ENCODE measurements at regions not wholly inside any gene's neighbourhood (a gene's known extent, or its start where the extent isn't known, plus 50 kb on each side); places are given as distances from the start of the nearest gene placed in this dataset.
A peak's percentile ranks its signal among the peaks of the same experiment; 100 is the strongest.

DNA sequence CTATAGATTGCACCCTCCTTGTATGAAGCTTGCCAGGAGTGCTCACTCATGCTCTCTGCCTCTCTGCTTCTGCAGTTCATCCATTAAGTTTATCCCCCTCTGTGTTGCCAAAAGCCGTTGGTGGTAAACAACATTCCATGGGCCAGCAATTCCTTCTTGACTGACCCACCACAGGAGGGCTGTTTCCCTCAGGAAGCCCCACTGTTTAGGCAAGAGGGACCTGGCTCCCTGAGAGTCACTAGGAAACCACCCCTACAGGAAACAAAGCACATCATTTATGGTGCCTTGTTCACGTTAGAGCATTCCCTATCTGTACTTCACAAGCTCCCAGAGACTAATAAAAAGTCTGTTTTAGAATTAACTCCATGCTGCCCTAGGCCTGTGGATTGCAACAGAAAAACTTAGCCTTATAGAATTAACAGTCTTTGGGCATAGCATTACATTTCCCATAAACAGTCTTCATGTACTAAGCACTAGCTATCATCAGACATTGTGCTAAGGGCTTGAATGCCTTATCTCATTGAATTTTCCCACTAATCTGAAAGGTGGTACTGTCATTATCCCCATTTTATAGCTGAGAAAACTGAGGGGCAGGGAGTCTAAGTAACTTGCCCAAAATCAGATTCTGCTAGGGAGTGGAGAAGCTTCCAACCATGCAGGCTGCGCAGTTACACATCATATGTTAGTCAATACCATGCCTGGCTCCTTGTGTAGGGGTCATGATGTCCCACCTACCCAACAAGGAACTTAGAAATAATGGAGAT, 149.9 kb downstream of the SHQ1 start:
- DNase-seq (ENCODE audit: low spot score): no peak

DNA sequence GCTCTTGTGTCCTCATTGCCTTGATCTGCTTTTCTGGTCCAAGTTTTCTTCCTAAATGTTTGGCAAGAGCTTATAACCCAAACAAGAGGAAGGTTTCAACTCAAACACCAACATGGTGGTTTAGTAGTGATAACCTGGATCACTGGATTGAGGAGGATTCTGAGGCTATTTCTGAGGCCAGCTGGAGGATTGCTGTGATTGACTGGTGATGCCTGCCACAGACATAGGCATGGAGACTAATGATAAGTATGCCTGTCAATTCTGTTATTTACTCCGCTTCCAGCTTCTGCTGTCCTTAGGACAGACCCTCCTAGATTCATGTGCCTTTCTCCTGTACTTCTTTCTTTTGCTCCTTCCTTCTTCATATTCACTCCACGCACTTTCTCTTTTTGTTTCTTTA, 150.5 kb downstream of the SHQ1 start:
- no peak for DNase-seq (ENCODE audit: low spot score)

DNA sequence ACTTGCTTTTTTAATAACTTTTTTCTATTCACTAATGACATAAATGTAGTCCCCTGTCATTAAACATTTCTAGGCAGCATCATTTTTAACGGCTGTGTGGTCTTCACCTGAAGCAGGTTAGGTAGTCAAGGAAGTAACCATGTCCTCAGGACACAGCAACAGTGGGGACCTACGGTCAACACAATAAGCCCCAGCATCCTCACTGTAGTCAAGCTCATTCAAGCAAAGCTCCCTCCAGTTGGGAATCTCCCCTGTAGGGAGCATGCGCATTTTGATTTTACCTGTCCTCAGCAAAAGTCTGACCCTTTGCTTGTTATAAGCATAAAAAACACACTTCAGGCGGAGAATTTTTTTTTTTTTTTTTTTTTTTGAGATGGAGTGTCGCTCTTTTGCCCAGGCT, 151.4 kb downstream of the SHQ1 start:
- no peak for DNase-seq (ENCODE audit: low spot score)

DNA sequence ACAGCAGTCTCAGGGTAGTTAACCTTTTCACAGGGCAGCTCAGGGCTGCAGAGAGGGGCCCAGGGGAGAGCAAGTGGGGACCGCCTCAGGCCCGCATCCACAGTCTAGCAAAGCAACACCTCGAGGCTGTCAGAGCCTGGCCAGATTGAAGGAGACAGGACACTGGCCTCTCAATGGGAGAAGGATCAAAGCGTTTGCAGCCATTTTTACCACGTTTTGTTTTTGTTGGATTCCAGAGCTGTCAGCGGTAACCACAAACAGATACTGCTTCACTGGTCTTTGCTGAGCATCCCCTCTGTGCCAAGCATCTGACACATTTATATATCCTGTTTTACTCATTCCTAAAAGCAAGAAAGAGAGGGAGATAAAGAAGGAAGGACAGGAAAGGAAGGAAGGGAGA, 153.8 kb downstream of the SHQ1 start:
- no peak for DNase-seq (ENCODE audit: low spot score)

DNA sequence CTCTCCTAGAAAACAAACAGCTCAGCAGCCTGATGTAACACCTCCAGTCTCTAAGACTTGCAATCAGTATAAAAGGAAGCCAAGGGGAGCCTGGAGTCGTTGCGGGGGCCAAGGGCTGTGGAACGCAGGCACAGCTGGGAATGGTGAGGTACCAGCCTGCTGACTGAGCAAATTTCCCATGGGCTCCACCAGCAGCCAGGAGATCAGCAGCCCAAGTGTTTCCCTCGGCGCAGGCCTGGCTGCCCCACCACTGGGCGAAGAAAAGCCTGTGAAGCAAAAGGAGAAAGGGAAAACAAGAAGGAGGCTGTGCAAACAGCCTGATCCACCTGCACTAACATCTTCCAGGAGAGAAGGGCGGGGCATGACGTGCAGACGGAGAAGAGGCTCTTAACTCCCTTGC, 155.3 kb downstream of the SHQ1 start:
- DNase-seq (ENCODE audit: low spot score): no peak

DNA sequence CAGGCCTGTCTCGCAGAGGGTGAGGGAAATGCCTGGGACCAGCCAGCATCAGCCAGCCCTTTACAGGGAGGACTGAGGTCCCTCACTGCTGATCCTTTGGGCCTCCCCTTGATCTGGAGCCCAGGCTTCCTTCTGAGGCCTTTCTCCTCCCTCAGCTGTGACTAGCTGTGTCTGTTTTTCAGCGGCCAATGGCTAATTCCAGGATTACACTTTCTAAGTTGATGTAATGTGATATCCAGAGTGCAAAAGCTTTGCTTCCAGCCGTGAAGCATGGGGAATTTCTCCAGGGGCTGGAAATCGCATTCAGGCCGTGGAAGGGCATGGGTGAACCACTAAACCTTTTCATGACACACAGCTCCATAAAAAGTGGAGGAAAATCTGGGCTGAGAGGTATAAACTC, 157.6 kb downstream of the SHQ1 start:
- DNase-seq (ENCODE audit: low spot score): no peak

DNA sequence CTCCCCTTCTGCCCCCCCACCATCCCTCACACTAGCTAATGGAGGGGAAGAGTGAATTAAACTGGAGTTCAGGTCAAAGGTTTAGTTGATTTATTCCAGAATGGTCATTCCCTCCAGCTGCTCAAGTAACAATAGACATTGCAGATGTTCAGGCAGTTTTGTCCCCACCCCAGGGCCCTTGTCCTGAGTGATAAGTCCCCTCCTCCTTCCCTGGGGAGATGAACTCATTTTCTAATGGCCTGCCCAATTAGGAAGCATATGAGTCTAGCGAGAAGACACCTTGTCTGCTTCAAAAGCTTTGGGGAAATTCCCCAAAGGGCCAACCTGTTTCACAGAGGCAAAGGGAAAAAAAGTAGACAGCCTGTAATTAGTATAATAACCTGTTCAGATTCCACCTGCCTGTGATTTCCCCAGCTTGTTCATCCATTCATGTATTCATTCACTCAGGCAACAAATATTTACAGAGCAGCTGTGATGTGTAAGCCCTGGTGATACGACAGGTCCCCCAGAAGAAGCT, 165.3 kb downstream of the SHQ1 start:
- no peak for DNase-seq (ENCODE audit: low spot score)

DNA sequence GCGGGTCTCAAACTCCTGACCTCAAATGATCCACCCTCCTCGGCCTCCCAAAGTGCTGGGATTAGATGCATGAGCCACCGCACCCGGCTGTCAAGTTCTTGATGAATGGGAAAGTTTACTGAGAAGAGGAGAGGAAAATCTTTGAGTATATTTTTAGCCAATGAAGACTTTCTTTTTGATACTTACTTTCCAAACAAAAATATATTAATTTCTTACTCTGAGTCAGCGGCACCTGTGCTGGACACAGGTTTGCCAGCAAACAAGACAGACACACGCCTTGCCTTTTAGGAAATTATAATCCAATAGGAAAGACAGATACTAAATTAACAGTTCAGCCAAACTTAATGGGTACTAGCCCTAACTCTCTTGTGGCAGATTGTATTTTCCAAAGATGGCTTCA, 166.6 kb downstream of the SHQ1 start:
- no peak for DNase-seq (ENCODE audit: low spot score)

DNA sequence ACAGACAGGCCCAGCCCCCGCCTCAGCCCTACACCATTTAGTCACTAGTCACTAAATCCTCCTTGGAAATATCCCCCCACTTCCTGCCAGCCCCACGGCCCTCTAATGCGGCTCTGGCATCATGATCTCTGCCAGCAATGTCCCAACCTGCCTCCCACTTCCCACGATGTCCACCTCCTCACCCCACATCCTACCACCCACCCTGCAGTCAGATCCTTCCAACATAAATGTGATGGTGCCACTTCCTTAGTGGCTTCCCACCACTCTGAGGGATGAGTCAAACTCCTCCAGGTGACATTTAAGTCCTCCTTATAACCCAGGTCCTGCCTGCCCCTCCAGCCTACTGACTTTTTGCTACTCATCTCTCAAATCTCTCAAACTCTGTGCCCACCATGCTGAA, 167.5 kb downstream of the SHQ1 start:
- no peak for DNase-seq (ENCODE audit: low spot score)

DNA sequence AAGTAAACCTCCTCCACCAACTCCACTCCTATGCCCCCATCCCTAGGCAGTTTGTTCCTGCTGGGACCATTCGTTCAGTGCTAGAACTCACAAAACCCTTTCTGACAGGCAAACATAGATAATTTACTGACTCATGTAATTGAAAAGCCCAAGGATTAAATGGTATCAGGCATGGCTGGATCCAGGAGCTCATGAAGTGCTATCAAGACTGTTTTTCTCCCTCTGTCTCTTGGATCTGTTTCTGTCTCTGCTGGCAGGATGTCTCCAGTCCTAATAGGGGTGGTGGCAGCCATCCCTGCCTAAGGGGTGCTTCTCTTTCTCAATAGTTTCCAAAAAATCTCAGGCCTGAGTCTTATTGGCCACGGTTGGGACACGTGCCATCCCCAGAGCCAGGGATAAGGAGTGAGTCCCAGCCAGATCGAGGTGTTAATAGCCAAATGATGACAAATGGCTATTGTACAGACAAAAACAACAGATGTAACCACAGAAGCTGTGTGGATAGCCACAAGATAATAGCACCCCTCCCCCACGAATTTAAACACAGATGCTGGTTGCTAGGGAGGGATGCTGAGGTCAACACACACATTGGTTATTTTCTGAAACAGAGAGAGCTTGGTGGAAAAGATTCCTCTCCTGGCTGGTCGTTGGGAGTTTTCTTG, 168.6 kb downstream of the SHQ1 start:
- DNase-seq (ENCODE audit: low spot score): peak; percentile 65

DNA sequence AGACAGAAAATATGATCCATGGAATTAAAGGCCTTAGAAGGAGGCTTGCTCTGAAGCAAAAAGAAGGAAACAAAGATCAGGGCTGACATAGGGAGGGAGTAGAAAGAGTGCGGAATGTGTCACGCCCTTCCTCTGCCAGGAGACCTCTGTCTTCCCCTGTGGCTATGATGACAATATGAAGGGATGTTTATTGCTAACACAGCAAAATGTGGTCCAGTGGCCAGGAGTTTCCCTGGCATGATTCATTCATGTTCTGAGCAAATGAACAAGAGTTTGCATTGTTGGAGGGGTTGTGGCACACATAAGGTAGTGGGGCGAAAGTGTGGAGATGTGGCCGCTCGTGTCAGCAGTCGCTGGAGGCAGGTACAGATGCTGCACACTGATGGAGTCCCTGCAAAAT, 169.4 kb downstream of the SHQ1 start:
- no peak for DNase-seq (ENCODE audit: low spot score)

DNA sequence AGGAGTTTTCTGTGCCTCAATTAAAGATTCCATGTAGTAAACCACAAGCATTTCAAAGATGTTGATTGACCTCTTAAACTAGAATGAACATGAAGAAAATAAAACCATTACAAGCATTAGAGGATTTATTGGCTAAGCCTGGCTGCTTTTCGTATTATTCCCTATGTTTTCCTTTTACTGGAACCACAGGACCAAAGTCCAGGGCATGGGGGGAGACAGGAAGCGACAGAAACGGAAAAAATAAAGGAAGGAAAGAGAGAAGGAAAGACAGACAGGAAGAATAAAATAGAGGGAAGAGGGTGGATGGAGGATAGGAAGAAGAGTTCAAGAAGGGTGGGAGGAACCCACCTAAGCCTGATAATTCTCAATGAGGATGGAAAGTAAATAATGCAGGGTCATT, 169.9 kb downstream of the SHQ1 start:
- DNase-seq (ENCODE audit: low spot score): no peak

DNA sequence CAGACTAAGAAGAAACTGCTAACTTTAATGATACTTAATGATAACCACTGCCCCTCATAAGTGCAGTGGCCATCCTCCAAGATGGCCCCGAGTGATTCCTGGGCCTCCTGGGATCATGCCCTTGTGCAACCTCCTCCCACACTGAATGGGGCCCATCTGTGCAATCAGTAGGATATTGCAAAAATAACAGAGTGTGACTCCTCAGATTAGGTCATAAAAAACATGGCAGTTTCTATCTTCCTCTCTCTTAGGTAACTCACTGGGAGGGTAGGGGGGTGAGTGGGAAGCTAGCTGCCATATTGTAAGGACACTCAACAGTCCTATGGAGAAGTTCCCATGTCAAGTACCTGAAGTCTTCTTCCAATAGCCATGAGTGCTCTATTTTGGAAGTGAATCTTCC, 173.0 kb downstream of the SHQ1 start:
- DNase-seq (ENCODE audit: low spot score): no peak

DNA sequence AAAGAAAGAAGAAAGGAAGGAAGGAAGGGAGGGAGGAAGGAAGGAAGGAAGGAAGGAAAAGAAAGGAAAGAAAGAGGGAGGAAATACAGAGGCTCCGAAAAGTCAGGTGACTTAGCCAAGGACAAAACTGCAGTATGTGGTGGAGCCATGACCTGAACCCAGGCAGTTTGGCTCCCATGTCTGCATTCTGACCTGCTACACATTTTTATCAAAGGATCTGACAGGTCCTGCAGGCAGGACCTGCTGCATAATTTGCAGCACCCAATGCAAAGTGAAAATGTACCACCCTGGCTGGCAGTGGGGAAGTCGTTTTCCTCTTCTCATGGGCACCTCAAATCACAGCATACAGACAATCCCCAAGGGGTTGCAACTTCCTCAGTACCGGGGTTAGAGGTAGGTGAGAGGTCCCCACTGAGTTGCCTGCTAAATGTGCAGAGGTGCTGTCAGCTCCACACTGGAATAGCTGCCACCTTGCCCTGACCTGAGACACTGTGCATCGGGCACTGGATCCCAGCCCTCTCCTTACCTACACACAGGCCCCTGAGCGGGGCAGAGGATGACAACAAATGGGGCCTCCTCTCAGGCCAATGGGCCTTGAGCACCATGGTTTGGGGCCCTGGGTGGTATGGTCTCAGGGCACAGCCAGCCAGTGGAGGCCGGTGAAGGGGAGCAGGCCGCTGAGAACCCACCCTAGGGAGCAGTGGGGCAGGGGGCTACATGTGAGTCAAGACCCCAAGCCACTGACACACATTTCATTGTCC, 175.1 kb downstream of the SHQ1 start:
- no peak for DNase-seq (ENCODE audit: low spot score)

DNA sequence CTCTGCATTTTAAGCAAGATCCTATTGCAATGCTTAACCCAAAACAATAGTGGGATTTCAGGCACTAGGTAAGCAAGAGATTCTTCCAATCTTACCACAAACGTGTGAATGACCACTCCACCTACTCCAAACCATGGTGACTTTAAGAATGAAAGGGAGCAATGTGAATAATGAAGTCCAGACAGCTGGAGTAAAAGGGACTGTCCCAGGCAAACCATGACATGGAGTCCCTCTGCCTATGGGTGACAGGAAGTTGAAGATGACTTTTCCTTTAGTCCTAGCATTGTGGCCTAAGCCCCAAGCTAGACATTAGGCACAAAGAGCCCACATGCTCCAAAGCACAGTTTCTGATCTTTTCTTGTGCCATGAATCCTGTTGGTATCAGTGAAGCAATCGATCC, 179.0 kb downstream of the SHQ1 start:
- no peak for DNase-seq (ENCODE audit: low spot score)

DNA sequence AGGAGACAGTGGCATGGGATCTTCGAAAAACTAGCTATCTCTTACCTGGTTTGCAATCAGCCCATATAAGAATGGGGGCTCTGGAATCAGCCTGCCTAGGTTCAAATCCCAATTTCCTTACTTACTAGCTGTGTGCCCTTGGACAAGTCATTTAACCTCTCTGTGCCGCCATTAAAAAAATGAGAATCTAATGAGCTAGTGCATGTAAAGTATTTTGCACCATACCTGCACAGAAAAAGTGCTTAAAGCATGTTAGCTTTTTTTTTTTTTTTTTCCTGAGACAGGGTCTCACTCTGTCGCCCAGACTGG, 181.8 kb downstream of the SHQ1 start:
- DNase-seq (ENCODE audit: low spot score): no peak

DNA sequence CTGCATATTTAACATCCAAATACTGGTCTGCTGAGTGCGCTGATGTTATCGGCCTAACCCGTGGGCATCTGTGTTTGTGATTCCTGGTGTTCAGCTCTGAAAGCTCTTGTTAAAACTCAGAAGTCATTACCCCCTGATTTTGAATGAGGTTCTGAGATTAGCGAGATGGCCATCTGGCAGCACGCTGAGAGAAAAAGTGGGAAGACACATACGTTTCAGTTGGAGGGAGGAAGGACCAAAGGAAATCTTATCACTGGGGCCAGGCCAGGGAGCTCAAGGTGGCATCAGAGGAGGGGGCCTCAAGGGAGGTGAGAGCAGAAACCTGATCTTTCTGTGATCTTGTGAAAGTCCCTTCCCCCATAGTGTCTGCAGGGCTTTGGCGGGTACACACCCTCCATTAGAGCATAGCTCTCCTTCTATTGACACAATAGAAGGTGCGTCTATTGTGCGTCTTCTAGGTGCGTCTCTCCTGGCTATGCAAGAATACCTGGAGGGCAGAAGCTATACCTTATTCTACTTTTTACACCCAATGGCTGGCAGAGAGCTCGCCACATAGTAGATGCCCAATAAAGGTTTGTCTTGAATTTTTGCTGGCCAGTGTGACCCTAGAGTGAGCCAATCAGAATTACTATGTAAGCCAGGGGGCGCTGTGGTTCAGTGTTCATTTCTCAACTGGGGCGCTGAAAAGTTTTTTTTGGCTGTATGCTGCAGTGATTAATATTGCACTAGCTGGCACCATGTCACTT, 182.4 kb downstream of the SHQ1 start:
- DNase-seq (ENCODE audit: low spot score): no peak

DNA sequence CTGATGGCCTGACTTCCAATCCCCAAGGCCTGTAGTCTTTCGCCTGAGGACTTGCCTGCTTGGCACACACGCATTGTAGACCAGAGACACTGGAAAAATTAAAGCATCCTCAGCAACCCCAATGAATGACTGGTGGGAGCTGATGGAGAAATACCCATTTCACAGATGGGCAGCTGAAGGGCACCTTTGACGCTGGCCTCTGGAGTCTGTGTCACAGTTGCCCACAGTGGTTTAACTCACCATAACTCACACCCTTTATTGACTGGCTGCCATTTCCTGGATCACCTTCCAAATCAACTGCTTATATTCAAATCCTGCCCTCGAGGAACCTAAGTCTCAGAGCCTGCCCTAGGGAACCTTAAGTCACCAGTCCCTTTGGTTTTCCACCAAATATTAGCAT, 183.1 kb downstream of the SHQ1 start:
- no peak for DNase-seq (ENCODE audit: low spot score)

DNA sequence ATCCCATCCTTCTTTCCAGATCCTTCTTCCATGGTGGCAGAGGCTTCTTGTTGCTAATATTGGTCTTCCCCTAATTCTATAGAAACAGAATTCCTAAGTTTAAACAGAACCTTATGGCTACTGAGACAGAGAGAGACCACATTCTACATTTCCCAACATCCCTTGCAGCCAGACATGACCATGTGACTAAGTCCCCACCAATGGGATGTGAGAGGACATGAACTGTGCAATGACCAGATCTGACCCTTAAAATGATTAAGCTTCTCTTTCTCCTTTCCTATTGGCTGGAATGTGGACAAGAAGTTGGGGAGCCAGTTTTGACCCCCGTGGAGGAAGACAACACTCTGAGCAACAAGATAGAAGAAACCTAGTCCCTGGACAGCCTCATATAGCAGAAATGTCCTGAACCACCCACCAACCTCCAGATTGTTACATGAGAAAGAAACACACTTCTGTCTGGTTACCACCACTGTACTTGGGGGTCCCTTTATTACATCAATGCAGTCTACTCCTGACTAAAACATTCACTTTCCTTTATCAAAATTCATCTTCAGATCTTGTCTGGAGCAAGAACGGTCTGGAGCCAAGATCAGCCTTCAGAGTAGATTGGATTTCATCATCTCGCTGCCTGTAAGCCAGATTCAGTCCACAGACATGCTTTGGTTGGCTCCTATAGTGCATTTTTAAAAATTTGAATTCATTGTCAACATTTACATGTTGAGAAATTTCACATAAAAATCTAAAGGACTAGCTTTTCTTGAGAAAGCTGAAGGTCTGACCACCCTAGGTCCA, 183.9 kb downstream of the SHQ1 start:
- no peak for DNase-seq (ENCODE audit: low spot score)

DNA sequence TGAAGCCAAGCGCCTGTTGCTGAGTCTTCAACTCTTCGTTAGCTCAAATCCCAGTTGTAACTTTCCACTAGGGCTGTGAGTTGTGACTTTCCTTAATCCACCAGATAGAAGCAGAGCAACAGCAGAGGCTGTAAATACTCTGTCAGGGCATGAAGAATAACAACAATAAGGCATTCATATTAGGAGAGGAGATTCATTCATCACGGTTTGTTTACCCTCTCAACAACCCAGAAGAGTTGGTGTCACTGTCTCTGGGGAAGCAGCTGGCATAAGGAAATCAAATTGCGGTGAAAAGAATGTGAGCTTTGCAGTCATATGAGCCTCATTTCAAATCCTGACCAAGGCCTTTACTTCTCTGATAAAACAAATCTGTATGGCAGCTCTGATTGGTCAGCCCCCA, 184.8 kb downstream of the SHQ1 start:
- peak; percentile 93 for DNase-seq (ENCODE audit: low spot score)

DNA sequence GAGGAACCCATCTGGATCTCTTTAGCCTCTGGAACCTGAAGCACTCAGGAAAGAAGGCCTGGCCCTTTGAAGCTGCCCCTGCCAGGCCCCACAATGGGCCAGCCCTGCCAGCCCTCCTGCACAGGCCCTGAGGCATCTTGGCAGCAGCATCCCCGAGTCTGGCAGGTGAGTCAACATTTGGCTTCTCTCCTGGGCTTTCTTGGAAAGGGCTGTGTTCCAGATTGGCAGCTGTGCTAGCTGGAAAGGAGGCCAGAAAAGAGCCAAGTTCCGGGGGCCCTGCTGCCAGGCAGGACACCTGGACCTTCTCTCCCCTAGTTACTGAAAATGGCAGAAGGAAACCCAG, 187.2 kb downstream of the SHQ1 start:
- DNase-seq (ENCODE audit: low spot score): no peak

Measured in putamen (tissue), 1 donor.